Embryonic facial prominence (tissue), 1 donor: ENCODE measurements at regions not wholly inside any gene's neighbourhood (a gene's known extent, or its start where the extent isn't known, plus 50 kb on each side); places are given as distances from the start of the nearest gene placed in this dataset.
"Not testable (repeated sequence)": the region's sequence is repeated elsewhere in the genome, so short reads cannot be mapped to it uniquely, and the experiment has no call there.

Source experiments
- DNase-seq: peaks from one replicate; pipeline ENCODE4 v3.0.0-alpha.2; 2016; ENCODE audit errors: extremely low spot score

- no peak for DNase-seq
These were observed 854.2 kb upstream of the AUTS2 start for GRCh38 chr7:68744036-68744435.

- no peak for DNase-seq
These were observed 849.1 kb upstream of the AUTS2 start for GRCh38 chr7:68748934-68749900.

GRCh38 chr7:68752485-68753178 lies 845.6 kb upstream of the AUTS2 start:
- DNase-seq: no peak

GRCh38 chr7:68754414-68754813 lies 843.9 kb upstream of the AUTS2 start:
- no peak for DNase-seq

- DNase-seq: no peak
These were observed 841.2 kb upstream of the AUTS2 start for GRCh38 chr7:68756986-68757495.

- no peak for DNase-seq
These were observed 837.7 kb upstream of the AUTS2 start for GRCh38 chr7:68760556-68760955.

GRCh38 chr7:68767462-68767861 lies 830.8 kb upstream of the AUTS2 start:
- no peak for DNase-seq

GRCh38 chr7:68770649-68771048 lies 827.6 kb upstream of the AUTS2 start:
- no peak for DNase-seq

GRCh38 chr7:68776326-68776725 lies 821.9 kb upstream of the AUTS2 start:
- DNase-seq: no peak

- no peak for DNase-seq
These were observed 814.6 kb upstream of the AUTS2 start for GRCh38 chr7:68783684-68784083.

- no peak for DNase-seq
These were observed 813.2 kb upstream of the AUTS2 start for GRCh38 chr7:68785036-68785435.

- DNase-seq: no peak
These were observed 810.7 kb upstream of the AUTS2 start for GRCh38 chr7:68787566-68787965.

GRCh38 chr7:68788529-68788928 lies 809.7 kb upstream of the AUTS2 start:
- not testable (repeated sequence) for DNase-seq

GRCh38 chr7:68789597-68789996 lies 808.7 kb upstream of the AUTS2 start:
- no peak for DNase-seq

- no peak for DNase-seq
These were observed 805.9 kb upstream of the AUTS2 start for GRCh38 chr7:68792351-68792750.

GRCh38 chr7:68793513-68793912 lies 804.8 kb upstream of the AUTS2 start:
- no peak for DNase-seq

GRCh38 chr7:68800316-68800715 lies 798.0 kb upstream of the AUTS2 start:
- DNase-seq: no peak

- DNase-seq: no peak
These were observed 793.1 kb upstream of the AUTS2 start for GRCh38 chr7:68805159-68805558.

- no peak for DNase-seq
These were observed 790.6 kb upstream of the AUTS2 start for GRCh38 chr7:68807666-68808065.

GRCh38 chr7:68813551-68814080 lies 784.7 kb upstream of the AUTS2 start:
- DNase-seq: no peak

GRCh38 chr7:68816491-68816890 lies 781.8 kb upstream of the AUTS2 start:
- no peak for DNase-seq

- no peak for DNase-seq
These were observed 778.0 kb upstream of the AUTS2 start for GRCh38 chr7:68820321-68820720.

- DNase-seq: no peak
These were observed 776.4 kb upstream of the AUTS2 start for GRCh38 chr7:68821846-68822245.
